ENCODE measurements at regions not wholly inside any gene's neighbourhood (a gene's known extent, or its start where the extent isn't known, plus 50 kb on each side); places are given as distances from the start of the nearest gene placed in this dataset.

- intact Hi-C loops (cut with DNase I) = no loop called here
- H3K36me3 ChIP-seq = no peaks in the 10 kb centered on the region
- WGBS, 3 donors = 81 to 100% (median 91%) methylated on average over 1 of the region's 1 CpG
- no peaks in the 10 kb centered on the region for H3K9me3 ChIP-seq
- TF ChIP-seq POLR2A (IDR thresholded peaks at IDR 0.05) (no peak), CTCF (IDR thresholded peaks at IDR 0.05) (no peak), EP300 (IDR thresholded peaks at IDR 0.05) (no peak)
- H3K27me3 ChIP-seq = no peaks in the 10 kb centered on the region
- no peaks in the 10 kb centered on the region for H3K4me1 ChIP-seq (ENCODE audit: insufficient read depth)
- no peak overlapping the region for H3K27ac ChIP-seq
- DNase-seq = no peak
- no peak overlapping the region for H3K4me3 ChIP-seq
Observed at GRCh38 chr3:84891851-84892250, 66.9 kb upstream of the CADM2 start.

GRCh38 chr3:84893211-84893610 lies 65.6 kb upstream of the CADM2 start:
- no peak for TF ChIP-seq CTCF (IDR thresholded peaks at IDR 0.05)
- no peak for TF ChIP-seq EP300 (IDR thresholded peaks at IDR 0.05)
- H3K4me3 ChIP-seq = no peak overlapping the region
- H3K27ac ChIP-seq = no peak overlapping the region
- no peaks in the 10 kb centered on the region for H3K36me3 ChIP-seq
- H3K27me3 ChIP-seq = no peaks in the 10 kb centered on the region
- intact Hi-C loops (cut with DNase I) = no loop called here
- WGBS, 3 donors = 53 to 73% (median 63%) methylated on average over 3 of the region's 3 CpGs
- DNase-seq = no peak
- H3K4me1 ChIP-seq (ENCODE audit: insufficient read depth) = no peaks in the 10 kb centered on the region
- H3K9me3 ChIP-seq = no peaks in the 10 kb centered on the region

- no peak for TF ChIP-seq POLR2A (IDR thresholded peaks at IDR 0.05)
- no peak for TF ChIP-seq EP300 (IDR thresholded peaks at IDR 0.05)
- no peak for TF ChIP-seq CTCF (IDR thresholded peaks at IDR 0.05)
- Histone ChIP-seq H3K36me3 (no peaks in the 10 kb centered on the region), H3K27me3 (no peaks in the 10 kb centered on the region), H3K4me1 (ENCODE audit: insufficient read depth) (no peaks in the 10 kb centered on the region), H3K4me3 (no peak overlapping the region), H3K9me3 (no peaks in the 10 kb centered on the region), H3K27ac (no peak overlapping the region)
- intact Hi-C loops (cut with DNase I) = no loop called here
- DNase-seq = no peak
Observed at GRCh38 chr3:84904212-84904611, 54.6 kb upstream of the CADM2 start.

GRCh38 chr3:84904816-84905555 lies 53.8 kb upstream of the CADM2 start:
- Histone ChIP-seq H3K36me3 (no peaks in the 10 kb centered on the region), H3K27me3 (no peaks in the 10 kb centered on the region), H3K27ac (no peak overlapping the region), H3K9me3 (no peaks in the 10 kb centered on the region), H3K4me1 (ENCODE audit: insufficient read depth) (no peaks in the 10 kb centered on the region), H3K4me3 (no peak overlapping the region)
- WGBS, 3 donors = 84 to 91% (median 87%) methylated on average over 21 of the region's 21 CpGs
- intact Hi-C loops (cut with DNase I) = no loop called here
- no peak for DNase-seq
- TF ChIP-seq EP300 (IDR thresholded peaks at IDR 0.05) (no peak), POLR2A (IDR thresholded peaks at IDR 0.05) (no peak), CTCF (IDR thresholded peaks at IDR 0.05) (no peak)
